GM21619 (cell line): ENCODE measurements at regions not wholly inside any gene's neighbourhood (a gene's known extent, or its start where the extent isn't known, plus 50 kb on each side); places are given as distances from the start of the nearest gene placed in this dataset.
"Not testable (repeated sequence)": the region's sequence is repeated elsewhere in the genome, so short reads cannot be mapped to it uniquely, and the experiment has no call there.

ENCODE experiments used
- ATAC-seq: cut with Tn5 transposase; IDR thresholded peaks from one replicate; pipeline ENCODE4 v1.9.1; 2021; ENCODE audit not compliant: unreplicated experiment

DNA sequence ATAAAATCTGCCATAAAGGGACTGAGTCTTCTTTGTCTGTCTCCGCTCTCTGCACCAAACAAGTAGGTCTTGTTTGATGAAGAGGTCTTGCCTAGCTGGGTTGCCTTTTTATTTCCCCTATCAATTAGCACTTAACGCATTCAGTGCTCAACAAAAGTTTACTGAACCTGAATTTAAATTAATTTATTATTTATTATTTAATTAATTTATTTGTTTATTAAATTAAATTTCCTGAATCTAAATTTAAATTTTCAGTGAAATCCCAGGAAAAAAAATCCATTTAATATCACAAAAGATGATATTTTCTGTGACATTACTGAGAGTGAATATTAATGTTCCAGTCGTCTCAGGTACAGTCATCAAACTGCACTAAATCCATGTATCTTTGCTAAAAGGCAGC, 164.9 kb upstream of the AGTR1 start:
- no peak for ATAC-seq

DNA sequence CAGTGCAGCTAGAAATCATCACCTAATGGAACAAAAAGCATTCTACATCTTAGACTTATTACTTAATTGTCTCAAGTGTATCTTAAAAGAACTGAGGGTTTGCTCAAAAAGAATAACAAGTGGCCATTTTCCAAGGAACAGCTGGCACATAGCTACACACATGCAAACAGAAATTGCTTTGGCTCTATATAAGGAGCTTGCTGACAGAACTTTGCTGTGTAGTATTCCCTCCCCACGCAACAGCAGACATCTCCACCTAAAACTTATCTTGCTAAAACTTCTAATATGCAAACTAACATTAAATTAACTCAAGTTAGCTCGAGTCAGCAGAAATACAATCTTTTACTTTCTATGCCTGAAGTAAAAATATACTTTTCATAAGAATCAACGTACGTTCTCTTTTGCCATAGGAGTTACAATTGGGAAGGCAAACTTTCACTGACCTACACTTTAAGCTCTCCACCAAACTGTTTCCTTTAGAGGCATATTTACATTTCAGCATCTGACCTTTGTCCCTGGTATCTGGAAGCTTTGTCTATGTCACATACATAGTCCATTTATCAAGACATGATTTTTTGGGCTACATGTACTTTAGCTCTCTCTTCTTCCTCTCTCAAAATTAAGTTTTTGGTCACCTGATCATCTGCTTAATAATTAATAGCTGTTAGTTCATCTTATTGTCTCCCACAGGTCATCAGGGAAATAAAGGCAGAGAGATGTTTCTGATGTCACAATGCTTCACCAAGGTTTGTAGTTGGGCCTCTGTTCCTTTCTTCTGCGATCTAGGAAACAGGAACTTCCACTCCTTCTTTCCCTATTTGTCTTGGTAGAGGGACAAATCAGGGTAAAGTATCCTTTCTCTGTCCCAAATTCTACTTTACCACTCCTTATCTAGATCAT, 163.4 kb upstream of the AGTR1 start:
- ATAC-seq, result no peak

DNA sequence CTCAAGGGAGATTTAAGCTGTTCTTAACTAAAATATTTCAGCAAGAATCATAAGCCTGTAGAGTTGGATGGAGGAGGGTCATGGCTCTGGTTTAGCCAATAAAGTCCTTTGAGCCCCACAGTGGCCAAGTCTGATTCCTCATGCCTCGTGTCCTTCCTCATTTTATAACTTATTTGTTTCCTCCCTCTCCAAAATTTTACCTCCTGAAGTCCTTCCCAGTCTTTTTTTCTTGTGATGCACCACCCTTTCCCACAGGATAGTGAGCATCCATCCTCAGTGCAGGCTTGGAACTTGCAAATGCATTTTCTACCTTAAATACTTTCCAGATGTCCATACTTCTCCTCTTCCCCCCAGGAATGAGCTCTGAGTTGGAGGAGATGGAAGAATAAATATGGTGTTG, 162.7 kb upstream of the AGTR1 start:
- no peak for ATAC-seq

DNA sequence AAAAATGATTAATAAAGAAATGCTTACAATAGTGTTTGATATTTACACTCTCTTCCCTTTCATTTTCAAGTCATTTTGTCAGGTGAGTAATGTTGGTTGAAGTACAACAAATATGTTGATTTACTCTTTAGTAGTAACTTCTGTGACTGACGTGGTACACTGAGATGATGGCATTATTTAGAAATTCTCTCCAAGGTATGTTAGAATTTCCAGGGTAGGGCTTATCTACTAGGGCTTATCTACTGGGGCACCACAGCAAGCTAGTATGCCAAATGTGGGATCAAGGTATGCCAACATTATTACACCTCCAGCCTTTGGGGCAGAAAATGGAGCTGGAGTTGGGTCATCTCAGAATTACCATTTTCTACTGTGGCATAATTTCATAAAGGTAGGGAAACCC, 157.4 kb upstream of the AGTR1 start:
- ATAC-seq, result no peak

DNA sequence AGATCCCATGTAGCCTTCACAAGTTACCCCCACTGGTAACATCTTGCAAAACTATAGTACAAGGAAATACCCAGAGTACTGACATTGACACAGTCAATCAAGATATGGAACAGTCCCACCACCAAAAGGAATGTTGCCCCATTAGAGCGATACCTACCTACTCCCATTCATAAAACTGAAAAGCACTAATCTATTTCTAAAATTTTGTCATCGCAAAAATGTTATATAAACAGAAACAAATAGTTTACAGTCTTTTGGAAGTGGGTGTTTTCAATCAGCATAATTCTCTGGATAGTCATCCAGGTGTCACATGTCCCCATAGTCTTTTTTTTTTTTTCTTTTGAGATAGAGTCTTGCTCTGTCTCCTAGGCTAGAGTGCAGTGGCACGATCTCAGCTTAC, 156.9 kb upstream of the AGTR1 start:
- no peak for ATAC-seq

DNA sequence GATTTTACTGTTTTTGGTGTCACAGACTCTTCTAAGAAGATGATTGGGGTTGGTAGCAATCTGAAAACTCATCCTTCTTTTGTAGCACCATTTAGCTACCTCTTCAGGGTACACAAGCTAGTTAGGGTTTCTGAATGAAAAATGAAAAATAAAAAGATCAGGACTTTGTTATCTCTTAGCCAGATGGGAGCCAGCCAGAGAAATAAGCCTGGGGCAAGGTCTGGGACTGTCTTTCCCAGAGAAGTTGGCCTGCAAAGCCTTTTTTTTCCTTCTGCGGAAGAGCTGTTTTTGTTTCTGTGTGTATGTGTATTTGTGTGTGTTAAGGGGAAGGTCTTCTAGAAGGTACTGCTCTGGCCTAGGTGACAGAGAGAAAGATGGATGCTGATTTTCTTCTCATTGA, 150.7 kb upstream of the AGTR1 start:
- ATAC-seq, result no peak

DNA sequence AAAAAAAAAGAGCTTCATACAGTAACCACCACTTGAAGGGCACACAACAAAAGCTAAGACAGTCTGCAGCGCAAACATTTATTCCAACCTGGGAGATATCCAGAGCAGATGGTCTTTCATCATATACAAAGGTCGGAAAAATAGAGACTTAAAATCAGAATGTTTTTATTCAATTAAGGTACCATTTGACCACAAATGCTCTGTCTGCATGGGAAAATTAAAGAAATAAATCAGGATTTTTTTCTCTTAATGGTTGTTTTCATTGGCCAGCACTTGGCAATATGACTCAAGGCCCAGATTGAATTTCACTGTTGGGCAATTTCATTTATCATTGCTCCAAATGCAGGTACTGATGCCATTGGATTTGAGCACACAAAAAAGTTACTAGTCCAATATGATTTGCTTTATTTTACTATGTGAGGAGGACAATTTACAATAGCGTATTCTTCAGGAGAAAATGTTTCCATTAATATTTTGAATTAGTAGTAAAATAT, 145.9 kb upstream of the AGTR1 start:
- ATAC-seq, result no peak

DNA sequence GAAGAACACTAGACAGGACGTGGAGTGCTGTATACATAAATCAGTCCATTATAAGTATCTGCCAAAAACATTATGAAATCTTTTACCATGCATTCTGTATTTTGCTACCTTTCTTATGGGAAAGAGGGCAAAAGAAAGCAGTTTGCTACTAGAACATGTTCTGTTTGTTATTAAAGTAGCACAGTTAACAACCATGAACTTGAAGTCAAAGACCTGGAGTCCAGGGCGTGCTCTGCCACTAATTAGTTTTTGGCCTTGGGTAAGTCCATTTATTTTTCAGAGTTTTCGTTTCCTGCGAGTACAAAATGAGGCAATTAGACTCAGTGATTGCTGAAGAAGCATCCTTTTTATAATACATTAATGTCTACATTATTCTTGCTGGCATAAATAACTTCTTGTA, 143.3 kb upstream of the AGTR1 start:
- no peak for ATAC-seq

DNA sequence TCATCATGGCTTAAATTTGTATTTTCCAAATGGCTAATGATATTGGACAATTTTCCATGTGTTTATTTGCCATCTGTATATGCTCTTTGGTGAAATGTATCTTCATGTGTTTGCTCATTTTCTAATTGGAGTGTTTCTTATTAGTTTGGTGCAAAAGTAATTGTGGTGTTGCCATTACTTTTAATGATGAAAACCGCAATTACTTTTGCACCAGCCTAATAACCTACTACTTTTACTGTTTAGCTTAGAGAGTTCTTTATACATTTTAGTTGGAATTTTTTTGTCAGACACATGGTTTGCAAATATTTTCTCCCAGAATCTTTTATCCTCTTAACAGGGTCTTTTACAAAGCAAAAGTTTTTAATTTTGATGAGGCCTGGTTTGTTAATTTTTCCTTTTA, 141.0 kb upstream of the AGTR1 start:
- no peak for ATAC-seq

DNA sequence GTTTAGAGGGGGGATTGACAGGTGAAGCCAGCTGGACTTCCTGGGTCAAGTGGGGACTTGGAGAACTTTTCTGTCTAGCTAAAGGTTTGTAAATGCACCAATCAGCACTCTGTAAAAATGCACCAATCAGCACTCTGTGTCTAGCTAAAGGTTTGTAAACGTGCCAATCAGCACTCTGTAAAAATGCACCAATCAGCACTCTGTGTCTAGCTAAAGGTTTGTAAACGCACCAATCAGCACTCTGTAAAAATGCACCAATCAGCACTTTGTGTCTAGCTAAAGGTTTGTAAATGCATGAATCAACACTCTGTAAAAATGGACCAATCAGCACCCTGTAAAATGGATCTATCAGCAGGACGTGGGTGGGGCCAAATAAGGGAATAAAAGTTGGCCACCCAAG, 120.1 kb upstream of the AGTR1 start:
- not testable (repeated sequence) for ATAC-seq

DNA sequence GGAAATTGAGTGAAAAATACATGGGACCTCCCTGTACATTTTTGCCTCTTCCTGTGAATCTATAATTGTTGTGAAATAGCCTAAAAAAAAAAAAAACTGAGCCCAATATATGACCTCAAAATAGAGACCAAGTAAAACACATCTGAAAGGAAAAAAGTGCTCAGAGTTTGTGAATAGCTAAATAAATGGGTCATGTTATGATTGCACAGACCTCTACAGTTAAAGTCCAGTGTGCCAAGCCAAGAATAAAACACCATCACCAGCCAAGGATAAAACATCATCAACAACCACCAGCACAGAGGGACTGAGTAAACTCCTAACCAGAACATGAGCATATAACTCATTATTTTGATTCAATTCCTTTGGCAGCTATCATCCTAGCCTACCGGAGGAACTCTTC, 115.6 kb upstream of the AGTR1 start:
- ATAC-seq, result no peak

DNA sequence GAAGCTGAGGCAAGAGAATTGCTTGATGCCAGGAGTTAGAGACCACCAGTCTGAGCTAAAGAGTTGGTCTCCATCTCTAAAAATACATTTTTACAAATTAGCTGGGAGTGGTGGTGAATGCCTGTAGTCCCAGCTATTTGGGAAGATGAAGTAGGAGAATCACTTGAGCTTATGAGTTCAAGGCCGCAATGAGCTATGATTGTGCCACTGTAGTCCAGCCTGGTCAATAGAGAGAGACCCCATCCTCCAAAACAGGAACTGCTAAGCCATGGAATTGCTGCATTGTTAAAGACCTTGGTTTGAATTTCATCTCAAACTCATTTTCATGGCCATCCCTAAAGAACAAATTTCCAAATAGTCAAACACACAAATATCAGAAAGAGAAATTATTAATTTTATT, 113.9 kb upstream of the AGTR1 start:
- no peak for ATAC-seq

DNA sequence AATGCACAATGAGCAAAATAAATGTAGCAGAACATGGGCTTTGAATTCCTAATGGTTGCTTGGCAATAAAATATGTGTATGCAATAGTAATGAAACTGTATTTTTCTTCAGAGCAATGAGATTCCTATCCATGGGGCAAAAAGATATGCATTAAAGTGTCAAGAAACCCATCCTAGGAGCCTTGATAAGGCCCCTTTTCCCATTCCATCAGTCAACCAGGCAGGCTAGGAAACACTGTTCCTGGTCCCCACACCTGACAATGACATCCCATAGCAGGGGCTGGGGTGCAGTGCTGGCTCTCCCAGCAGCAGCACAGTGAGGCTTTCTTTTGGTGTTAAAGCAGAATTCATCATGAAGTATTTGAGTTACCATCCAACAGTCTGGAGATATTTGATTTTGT, 113.3 kb upstream of the AGTR1 start:
- ATAC-seq, result no peak

DNA sequence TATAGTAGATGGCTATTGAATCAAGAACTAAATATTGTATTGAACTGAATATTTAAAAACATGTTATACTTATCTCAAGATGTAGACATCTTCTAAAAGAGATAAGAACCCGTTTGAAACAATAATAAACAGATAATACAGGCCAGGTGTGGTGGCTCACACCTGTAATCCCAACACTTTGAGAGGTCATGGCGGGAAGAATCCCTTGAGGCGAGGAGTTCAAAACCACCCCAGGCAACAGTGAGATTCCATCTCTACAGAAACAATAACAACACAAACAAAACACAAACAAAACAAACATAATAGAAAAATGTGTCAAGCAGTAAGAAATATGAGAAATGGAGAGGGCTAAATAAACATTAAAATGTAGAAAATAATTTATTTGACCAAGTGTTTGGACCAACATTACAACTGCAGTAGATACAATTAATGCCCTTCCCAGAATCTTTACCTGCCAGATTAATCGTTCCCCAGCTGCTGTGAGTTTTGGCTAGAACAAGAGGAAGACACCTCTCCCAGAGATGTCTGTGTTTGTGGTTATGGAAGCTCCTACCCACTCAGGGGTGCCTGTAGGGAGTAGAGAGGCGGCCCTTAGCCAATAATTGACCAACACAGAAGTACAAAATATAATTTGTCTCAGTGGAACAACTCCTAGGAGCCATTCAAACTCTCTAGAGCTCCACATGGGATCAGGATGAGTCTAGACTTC, 111.9 kb upstream of the AGTR1 start:
- ATAC-seq, result no peak

DNA sequence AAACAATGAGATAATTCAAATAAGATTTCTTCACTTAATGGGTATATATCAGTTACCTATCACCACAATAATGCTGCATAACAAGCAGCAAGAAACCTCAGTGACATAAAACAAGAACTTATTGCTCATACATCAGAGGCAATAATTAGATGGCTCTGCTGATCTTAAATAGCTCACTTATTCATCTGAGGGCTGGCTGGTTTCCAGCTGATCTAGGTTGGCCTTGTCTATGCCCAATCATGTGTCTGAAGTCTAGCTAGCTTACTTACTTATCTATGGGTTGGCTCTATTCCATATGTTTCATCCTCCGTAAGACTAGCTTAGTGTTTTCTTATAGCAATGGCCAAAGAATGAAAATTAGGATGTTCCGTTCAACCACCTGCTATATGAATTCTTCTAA, 109.4 kb upstream of the AGTR1 start:
- no peak for ATAC-seq

DNA sequence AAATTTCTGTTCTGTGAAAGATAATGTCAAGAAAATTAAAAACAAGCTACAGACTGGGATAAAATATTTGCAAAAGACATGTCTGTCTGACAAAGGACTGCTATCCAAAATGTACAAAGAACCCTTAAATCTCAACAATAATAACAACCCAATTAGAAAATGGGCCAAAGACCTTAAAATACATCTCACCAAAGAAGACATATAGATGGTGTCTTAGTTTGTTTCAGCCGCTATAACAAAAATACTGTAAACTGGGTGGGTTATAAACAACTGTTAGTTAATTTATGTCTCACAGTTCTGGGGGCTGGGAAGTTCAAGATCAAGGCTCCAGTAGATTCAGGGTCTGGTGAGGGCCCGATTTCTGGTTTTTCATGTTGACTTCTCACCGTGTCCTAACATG, 106.2 kb upstream of the AGTR1 start:
- ATAC-seq, result no peak

DNA sequence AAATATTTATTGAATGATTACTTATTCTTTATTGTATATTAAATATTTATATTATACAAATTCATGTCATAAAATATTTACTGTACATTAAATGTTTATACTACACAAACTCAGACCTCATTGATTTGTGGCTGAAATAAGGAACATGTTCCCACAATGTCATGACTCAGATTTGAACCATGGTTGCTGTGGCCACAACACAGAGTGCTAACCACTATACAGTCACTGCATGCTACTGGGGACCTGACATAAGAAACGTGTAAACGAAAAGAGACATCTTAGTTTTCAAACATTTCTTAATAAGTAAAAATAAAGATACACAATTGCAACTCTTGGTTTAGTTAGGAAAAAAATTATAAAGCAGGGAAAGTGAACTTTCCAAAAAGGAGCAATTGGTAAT, 99.1 kb upstream of the AGTR1 start:
- no peak for ATAC-seq

DNA sequence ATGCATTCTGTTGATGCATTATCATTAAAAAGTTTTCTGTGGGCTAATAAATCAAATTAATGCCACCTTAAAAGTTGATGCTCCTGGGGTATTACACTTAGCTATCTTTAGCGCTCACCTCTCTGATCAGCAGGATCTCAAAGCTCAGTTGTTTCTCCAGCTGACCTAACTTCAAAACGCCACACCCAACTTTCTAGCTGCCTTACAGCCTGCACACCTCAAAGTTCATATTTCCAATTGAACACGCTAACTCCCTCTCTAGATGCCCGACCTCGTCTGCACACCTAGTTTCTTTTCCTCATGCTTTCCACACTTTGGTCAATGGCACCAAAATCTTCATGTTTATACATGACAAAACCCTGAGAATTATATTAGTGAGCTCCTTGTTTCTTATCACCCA, 98.2 kb upstream of the AGTR1 start:
- ATAC-seq, result no peak

DNA sequence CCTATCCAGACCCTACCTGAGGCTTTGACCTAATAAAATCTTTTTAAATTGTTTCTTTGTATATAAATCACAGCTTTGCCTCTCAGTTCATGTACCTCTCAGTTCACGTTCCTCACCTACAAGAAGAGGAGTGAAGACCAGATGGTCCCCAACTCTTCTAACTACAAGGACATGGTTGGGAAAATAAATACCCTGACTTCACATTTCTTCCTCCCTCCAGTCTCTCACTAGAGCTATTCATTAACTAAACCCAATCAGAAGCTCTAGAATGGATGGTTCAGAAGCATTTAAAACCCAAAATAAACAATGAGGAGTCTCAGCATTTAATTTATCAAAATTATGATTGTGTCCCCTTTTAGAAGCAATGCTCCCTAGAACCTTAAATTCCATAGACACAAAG, 97.3 kb upstream of the AGTR1 start:
- ATAC-seq, result no peak

DNA sequence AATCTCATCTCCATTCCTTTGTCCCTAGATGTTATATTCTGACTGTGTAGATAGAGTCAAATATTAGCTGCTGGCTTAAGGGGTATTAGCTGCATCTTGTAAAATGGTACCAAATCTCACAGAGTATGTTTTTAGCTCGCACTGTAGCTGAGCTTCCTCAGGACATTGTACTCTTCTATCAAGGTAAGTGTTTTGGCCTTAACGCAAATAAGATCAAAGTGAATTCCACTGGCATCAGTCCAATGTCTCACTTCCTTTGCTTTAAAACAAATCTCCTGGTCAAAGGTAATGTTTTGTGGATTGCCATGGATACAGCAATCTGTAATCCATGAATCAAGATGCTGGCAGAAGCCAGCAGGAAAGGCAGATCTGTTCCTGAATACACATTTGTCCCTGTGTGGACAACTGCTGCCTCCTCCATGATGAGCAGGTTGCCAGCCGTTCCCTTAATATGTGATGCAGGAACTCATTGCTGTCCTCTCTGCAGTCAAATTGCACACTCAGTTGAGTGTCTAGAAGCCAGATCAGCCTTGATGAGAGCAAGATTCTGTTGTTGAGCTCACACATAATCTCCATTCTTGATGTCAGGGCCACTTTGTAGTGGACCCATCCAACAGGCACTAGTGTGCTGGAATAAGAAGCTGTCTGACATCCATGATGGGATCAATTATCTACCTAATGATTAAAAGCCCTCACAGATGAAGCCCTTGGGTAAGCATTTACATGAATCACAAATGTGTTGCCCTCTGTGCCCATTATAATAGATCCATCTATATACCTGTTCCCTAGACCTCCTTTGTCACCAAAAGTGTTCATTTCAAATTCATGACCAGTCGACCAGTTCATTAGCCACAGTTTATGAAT, 96.6 kb upstream of the AGTR1 start:
- ATAC-seq, result no peak
